Hepatocyte (in vitro differentiated cells): ENCODE measurements at regions not wholly inside any gene's neighbourhood (a gene's known extent, or its start where the extent isn't known, plus 50 kb on each side); places are given as distances from the start of the nearest gene placed in this dataset.
"Not testable (repeated sequence)": the region's sequence is repeated elsewhere in the genome, so short reads cannot be mapped to it uniquely, and the experiment has no call there.

Experiments used
- EZH2 ChIP-seq: fragments of 200-600 bp; sonication (generic); IDR thresholded peaks from 2 replicates; pipeline ENCODE4 v1.6.1; 2016; ENCODE audit warnings: antibody characterized with exemption, mild to moderate bottlenecking, borderline replicate concordance
- TF ChIP-seq, protein P1 (sequence below): fragments of 200-600 bp; sonication (generic); IDR thresholded peaks from 2 replicates; pipeline ENCODE4 v1.5.1; 2016; ENCODE audit warnings: antibody characterized with exemption, mild to moderate bottlenecking; ENCODE audit not compliant: poor library complexity

DNA sequence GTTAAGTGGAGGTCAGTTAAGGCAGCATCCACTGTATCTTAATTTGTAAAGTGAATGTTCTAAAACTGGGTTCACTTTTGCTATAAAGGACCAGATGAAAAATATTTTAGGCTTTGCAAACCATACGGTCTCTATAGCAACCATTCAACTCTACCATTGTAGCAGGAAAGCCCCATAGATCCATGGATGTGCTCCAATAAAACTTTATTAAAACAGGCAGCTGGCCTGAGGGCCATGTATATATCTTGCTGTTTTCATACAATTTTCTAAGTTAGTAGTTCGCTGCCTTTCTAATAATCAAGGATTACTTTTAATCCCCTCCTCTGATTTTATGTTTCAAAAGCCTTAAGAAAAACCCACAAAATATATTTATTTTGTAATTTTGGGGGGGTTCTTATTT lies 142.1 kb downstream of the FOXD4L6 start:
- TF ChIP-seq, protein P1, sequence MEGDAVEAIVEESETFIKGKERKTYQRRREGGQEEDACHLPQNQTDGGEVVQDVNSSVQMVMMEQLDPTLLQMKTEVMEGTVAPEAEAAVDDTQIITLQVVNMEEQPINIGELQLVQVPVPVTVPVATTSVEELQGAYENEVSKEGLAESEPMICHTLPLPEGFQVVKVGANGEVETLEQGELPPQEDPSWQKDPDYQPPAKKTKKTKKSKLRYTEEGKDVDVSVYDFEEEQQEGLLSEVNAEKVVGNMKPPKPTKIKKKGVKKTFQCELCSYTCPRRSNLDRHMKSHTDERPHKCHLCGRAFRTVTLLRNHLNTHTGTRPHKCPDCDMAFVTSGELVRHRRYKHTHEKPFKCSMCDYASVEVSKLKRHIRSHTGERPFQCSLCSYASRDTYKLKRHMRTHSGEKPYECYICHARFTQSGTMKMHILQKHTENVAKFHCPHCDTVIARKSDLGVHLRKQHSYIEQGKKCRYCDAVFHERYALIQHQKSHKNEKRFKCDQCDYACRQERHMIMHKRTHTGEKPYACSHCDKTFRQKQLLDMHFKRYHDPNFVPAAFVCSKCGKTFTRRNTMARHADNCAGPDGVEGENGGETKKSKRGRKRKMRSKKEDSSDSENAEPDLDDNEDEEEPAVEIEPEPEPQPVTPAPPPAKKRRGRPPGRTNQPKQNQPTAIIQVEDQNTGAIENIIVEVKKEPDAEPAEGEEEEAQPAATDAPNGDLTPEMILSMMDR, result not testable (repeated sequence)
- TF ChIP-seq EZH2, result not testable (repeated sequence)
